ENCODE measurements at regions not wholly inside any gene's neighbourhood (a gene's known extent, or its start where the extent isn't known, plus 50 kb on each side); places are given as distances from the start of the nearest gene placed in this dataset.
"Not testable (repeated sequence)": the region's sequence is repeated elsewhere in the genome, so short reads cannot be mapped to it uniquely, and the experiment has no call there.

DNA sequence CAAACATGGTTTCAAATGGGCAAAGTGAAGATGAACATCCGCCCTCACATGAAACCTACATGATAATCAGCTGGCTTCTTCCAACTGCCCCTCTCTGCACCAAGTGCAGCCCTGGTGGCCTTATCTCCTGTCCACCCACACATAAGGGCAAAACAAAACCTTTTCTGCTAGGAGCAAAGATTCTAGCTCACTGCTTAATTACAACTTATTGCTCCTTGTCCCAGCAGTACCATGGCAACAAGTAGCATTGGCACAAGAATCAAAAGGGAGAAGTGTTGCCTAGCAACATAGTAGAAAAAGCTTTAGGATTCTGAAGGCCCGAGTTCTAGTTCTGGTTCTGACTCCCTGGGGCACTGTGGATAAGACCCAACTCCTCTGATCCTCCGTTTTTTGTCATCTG, 68.7 kb upstream of the BMAL1 start:
- Mint-ChIP-seq H3K27ac (no peak overlapping the region), H3K4me3 (ENCODE audit: low read depth) (no peak overlapping the region), H3K27me3 (ENCODE audit: low read depth) (peaks cover 6% of the 10 kb centered on the region), H3K36me3 (ENCODE audit: low read depth) (no peaks in the 10 kb centered on the region), H3K9me3 (no peaks in the 10 kb centered on the region), H3K4me1 (ENCODE audit: low read depth) (peaks cover 32% of the 10 kb centered on the region)
- DNase-seq (ENCODE audit: low spot score): no peak
- intact Hi-C loops (cut with micrococcal nuclease): loop anchor here (1.0 to 10.0 kb wide), 4 partner anchors 68 to 256 kb away; partner anchors contain the start of genes BMAL1 and BTBD10

DNA sequence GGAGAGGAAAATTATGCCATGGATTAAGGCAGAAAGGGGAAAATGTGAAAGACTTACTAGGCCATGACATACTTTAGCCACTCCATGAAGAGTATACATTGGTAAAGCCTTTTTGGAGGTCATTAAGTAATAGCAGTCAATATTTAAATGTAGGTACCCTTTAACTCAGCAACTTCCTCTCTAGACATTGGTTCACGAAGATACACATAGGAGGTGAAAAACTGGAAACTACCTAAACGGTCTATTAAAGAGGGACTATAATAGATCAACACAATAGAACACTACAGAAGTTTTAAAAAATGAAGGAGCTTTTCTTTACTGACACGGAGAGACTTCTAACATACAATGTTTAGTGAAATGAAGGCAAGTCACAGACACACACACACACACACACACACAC, 68.2 kb upstream of the BMAL1 start:
- intact Hi-C loops (cut with micrococcal nuclease): loop anchor here (2.0 to 10.0 kb wide), 2 partner anchors 67 to 255 kb away; partner anchors contain the start of genes BMAL1 and BTBD10
- H3K27ac Mint-ChIP-seq: no peak overlapping the region
- peaks cover 9% of the 10 kb centered on the region for H3K27me3 Mint-ChIP-seq (ENCODE audit: low read depth)
- peaks cover 32% of the 10 kb centered on the region for H3K4me1 Mint-ChIP-seq (ENCODE audit: low read depth)
- no peak overlapping the region for H3K4me3 Mint-ChIP-seq (ENCODE audit: low read depth)
- H3K36me3 Mint-ChIP-seq (ENCODE audit: low read depth): no peaks in the 10 kb centered on the region
- DNase-seq (ENCODE audit: low spot score): no peak
- H3K9me3 Mint-ChIP-seq: no peaks in the 10 kb centered on the region

DNA sequence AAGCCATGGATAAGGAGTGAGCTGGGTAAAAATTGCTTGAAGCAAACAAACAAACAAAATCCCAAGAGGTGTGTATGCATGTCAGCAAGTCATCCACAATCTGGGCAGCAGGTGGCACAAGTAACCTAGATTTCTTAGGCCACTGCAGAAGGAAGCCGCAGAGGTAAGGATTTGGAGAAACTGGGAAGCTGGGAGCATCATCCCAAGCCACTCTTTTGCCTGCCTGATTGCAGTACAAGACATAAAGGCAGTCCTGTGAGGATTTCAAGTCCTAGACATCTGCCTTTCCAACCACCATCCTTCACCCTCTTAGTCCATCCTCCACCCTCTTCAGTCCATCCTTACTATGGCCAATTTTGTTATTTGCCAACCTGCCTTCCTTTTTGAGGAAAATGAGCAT, 67.2 kb upstream of the BMAL1 start:
- Mint-ChIP-seq H3K27ac (no peak overlapping the region), H3K4me3 (ENCODE audit: low read depth) (no peak overlapping the region), H3K4me1 (ENCODE audit: low read depth) (peaks cover 28% of the 10 kb centered on the region), H3K36me3 (ENCODE audit: low read depth) (no peaks in the 10 kb centered on the region), H3K27me3 (ENCODE audit: low read depth) (peaks cover 11% of the 10 kb centered on the region), H3K9me3 (no peaks in the 10 kb centered on the region)
- intact Hi-C loops (cut with micrococcal nuclease): loop anchor here (1.0 to 2.0 kb wide), 2 partner anchors 28 to 134 kb away; no protein-coding TSS in a partner anchor
- no peak for DNase-seq (ENCODE audit: low spot score)

GRCh38 chr11:13214276-13214675, 63.3 kb upstream of the BMAL1 start:
- H3K4me1 Mint-ChIP-seq (ENCODE audit: low read depth): no peaks in the 10 kb centered on the region
- no peak for DNase-seq (ENCODE audit: low spot score)
- no peak overlapping the region for H3K4me3 Mint-ChIP-seq (ENCODE audit: low read depth)
- H3K36me3 Mint-ChIP-seq (ENCODE audit: low read depth): no peaks in the 10 kb centered on the region
- no peaks in the 10 kb centered on the region for H3K9me3 Mint-ChIP-seq
- no peak overlapping the region for H3K27ac Mint-ChIP-seq
- intact Hi-C loops (cut with micrococcal nuclease): no loop called here
- H3K27me3 Mint-ChIP-seq (ENCODE audit: low read depth): peaks cover 14% of the 10 kb centered on the region

GRCh38 chr11:13215149-13215548, 62.4 kb upstream of the BMAL1 start:
- Mint-ChIP-seq H3K36me3 (ENCODE audit: low read depth) (no peaks in the 10 kb centered on the region), H3K27ac (no peak overlapping the region), H3K4me1 (ENCODE audit: low read depth) (no peaks in the 10 kb centered on the region), H3K27me3 (ENCODE audit: low read depth) (peaks cover 10% of the 10 kb centered on the region), H3K9me3 (no peaks in the 10 kb centered on the region), H3K4me3 (ENCODE audit: low read depth) (no peak overlapping the region)
- intact Hi-C loops (cut with micrococcal nuclease): no loop called here
- no peak for DNase-seq (ENCODE audit: low spot score)

GRCh38 chr11:13216019-13216710, 61.4 kb upstream of the BMAL1 start:
- intact Hi-C loops (cut with micrococcal nuclease): no loop called here
- Mint-ChIP-seq H3K4me1 (ENCODE audit: low read depth) (no peaks in the 10 kb centered on the region), H3K27ac (no peak overlapping the region), H3K27me3 (ENCODE audit: low read depth) (peaks cover 9% of the 10 kb centered on the region), H3K9me3 (no peaks in the 10 kb centered on the region), H3K4me3 (ENCODE audit: low read depth) (no peak overlapping the region), H3K36me3 (ENCODE audit: low read depth) (no peaks in the 10 kb centered on the region)
- no peak for DNase-seq (ENCODE audit: low spot score)

- Mint-ChIP-seq H3K9me3 (no peaks in the 10 kb centered on the region), H3K27me3 (ENCODE audit: low read depth) (peaks cover 9% of the 10 kb centered on the region), H3K4me3 (ENCODE audit: low read depth) (no peak overlapping the region), H3K4me1 (ENCODE audit: low read depth) (no peaks in the 10 kb centered on the region), H3K27ac (no peak overlapping the region), H3K36me3 (ENCODE audit: low read depth) (no peaks in the 10 kb centered on the region)
- no peak for DNase-seq (ENCODE audit: low spot score)
- intact Hi-C loops (cut with micrococcal nuclease): no loop called here
Measured at GRCh38 chr11:13216711-13217075, 60.9 kb upstream of the BMAL1 start.

GRCh38 chr11:13218685-13219084, 58.9 kb upstream of the BMAL1 start:
- H3K9me3 Mint-ChIP-seq; H3K4me1 Mint-ChIP-seq (ENCODE audit: low read depth); H3K27me3 Mint-ChIP-seq (ENCODE audit: low read depth); H3K36me3 Mint-ChIP-seq (ENCODE audit: low read depth); intact Hi-C loops (cut with micrococcal nuclease); H3K27ac Mint-ChIP-seq; DNase-seq (ENCODE audit: low spot score); H3K4me3 Mint-ChIP-seq (ENCODE audit: low read depth): not testable (repeated sequence)

DNA sequence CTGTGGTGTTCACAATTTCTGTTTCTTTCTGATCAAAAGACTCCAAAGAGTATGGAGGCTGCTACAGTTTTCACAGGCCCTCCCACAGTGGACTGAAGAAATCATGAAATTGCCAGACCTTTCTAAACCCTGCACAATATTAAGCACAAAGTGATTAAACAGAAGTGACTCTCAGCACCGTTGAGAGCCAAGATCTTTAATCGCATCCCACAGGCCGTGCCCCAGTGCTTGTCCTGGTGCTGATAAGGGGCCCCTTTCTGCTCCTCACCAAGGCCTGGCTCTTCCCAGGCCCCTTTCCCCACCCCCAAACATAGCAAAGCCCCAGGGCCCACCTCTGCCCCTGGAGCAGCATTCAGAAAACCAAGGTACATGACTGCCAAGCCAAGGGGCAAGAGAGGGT, 57.4 kb upstream of the BMAL1 start:
- intact Hi-C loops (cut with micrococcal nuclease): no loop called here
- no peaks in the 10 kb centered on the region for H3K36me3 Mint-ChIP-seq (ENCODE audit: low read depth)
- no peaks in the 10 kb centered on the region for H3K4me1 Mint-ChIP-seq (ENCODE audit: low read depth)
- no peaks in the 10 kb centered on the region for H3K9me3 Mint-ChIP-seq
- no peak overlapping the region for H3K27ac Mint-ChIP-seq
- H3K4me3 Mint-ChIP-seq (ENCODE audit: low read depth): no peak overlapping the region
- DNase-seq (ENCODE audit: low spot score): no peak
- peaks cover 3% of the 10 kb centered on the region for H3K27me3 Mint-ChIP-seq (ENCODE audit: low read depth)

DNA sequence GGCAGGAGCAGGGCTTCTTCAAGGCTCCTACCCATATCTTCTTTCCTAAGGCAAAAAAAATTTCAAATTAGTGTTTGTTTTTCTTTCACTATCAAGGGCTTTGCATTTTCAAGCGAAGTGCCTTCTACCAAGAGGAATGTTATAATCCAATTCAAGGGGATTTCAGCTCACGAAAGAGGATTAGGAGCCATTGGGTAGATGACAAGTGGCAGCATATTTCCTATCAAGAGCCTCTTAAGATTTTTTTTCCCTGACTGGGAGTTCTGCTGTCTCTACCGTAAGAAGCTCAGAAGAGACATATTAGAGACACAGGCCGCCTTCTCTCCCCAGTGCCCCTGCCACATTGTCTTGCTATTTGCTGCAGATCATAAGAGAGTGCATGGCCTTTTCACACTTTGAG, 55.9 kb upstream of the BMAL1 start:
- Mint-ChIP-seq H3K9me3 (no peaks in the 10 kb centered on the region), H3K4me1 (ENCODE audit: low read depth) (no peaks in the 10 kb centered on the region), H3K27me3 (ENCODE audit: low read depth) (peaks cover 7% of the 10 kb centered on the region), H3K4me3 (ENCODE audit: low read depth) (no peak overlapping the region), H3K27ac (no peak overlapping the region), H3K36me3 (ENCODE audit: low read depth) (no peaks in the 10 kb centered on the region)
- intact Hi-C loops (cut with micrococcal nuclease): no loop called here
- DNase-seq (ENCODE audit: low spot score): no peak

DNA sequence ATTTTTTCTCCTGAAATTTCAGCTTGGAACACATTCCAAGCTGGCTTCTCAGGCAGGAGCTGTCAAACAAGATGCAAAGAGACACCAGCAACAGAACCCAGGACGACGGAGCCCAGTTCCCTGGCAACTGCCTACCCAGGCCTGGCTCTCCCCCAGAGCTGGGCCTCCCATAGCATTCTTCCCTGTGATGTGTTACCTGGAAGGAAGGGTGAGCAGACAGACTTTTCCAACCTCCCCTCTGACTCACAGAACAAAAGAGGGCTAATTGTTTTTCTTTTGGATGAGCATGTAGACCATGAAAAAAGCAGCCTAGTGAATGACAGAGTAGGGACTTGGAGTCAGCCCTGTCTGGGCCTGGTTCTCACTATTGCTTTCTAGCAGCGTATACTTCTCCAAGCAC, 55.3 kb upstream of the BMAL1 start:
- H3K4me1 Mint-ChIP-seq (ENCODE audit: low read depth): no peaks in the 10 kb centered on the region
- intact Hi-C loops (cut with micrococcal nuclease): no loop called here
- no peaks in the 10 kb centered on the region for H3K36me3 Mint-ChIP-seq (ENCODE audit: low read depth)
- no peak for DNase-seq (ENCODE audit: low spot score)
- H3K9me3 Mint-ChIP-seq: no peaks in the 10 kb centered on the region
- H3K27me3 Mint-ChIP-seq (ENCODE audit: low read depth): peaks cover 6% of the 10 kb centered on the region
- H3K27ac Mint-ChIP-seq: no peak overlapping the region
- H3K4me3 Mint-ChIP-seq (ENCODE audit: low read depth): no peak overlapping the region

DNA sequence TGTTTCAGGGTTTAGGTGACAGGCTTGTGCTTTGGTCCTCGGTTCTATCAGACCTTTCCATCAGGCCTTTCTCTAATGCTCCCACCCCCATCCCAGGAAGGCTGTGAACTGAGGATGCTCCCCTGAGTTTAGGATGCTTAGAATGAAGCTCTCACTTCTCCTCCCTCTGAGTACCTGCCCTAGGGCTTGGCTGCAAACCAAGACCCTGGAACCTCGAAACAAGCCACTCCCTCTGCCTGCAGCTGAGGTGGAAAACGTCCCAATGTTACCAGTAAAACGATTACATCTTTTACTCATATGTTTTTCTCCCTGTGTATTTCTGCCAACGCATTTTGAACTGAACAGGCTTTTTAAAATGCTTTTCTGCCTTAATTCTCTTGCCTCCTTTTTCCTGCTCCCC, 54.5 kb upstream of the BMAL1 start:
- H3K4me3 Mint-ChIP-seq (ENCODE audit: low read depth): no peak overlapping the region

DNA sequence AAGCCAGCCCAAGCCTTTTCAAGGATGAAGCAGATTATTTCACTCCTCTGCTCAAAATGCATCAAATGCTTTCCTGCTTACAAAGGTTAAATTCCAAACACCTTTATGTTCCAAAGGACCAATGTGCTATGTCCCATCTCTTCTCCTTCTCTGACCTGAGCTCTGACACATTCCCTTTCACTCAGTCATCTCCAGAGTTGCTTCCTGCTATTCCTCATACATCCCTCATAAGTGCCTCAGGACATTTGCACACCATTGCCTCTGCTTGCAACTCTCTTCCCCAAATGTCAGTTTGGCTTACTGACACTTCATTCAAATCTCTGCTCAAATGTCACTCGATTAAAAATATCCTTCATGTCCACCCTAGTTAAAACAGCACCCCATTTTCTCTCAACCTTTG, 53.3 kb upstream of the BMAL1 start:
- DNase-seq (ENCODE audit: low spot score): no peak
- H3K4me3 Mint-ChIP-seq (ENCODE audit: low read depth): no peak overlapping the region
- H3K36me3 Mint-ChIP-seq (ENCODE audit: low read depth): no peaks in the 10 kb centered on the region
- H3K9me3 Mint-ChIP-seq: no peaks in the 10 kb centered on the region
- intact Hi-C loops (cut with micrococcal nuclease): no loop called here
- no peak overlapping the region for H3K27ac Mint-ChIP-seq
- no peaks in the 10 kb centered on the region for H3K4me1 Mint-ChIP-seq (ENCODE audit: low read depth)
- peaks cover 6% of the 10 kb centered on the region for H3K27me3 Mint-ChIP-seq (ENCODE audit: low read depth)

More for the DNA sequence above, 54.5 kb upstream of the BMAL1 start:
- Mint-ChIP-seq H3K9me3 (no peaks in the 10 kb centered on the region), H3K27me3 (ENCODE audit: low read depth) (peaks cover 6% of the 10 kb centered on the region), H3K36me3 (ENCODE audit: low read depth) (no peaks in the 10 kb centered on the region), H3K4me1 (ENCODE audit: low read depth) (no peaks in the 10 kb centered on the region), H3K27ac (no peak overlapping the region)
- intact Hi-C loops (cut with micrococcal nuclease): no loop called here
- no peak for DNase-seq (ENCODE audit: low spot score)
